Right lobe of liver (tissue), 4 donors: ENCODE measurements at regions not wholly inside any gene's neighbourhood (a gene's known extent, or its start where the extent isn't known, plus 50 kb on each side); places are given as distances from the start of the nearest gene placed in this dataset.

ENCODE experiments used
- POLR2A ChIP-seq: fragments of 450-650 bp; IDR thresholded peaks from one replicate; pipeline ENCODE4 v1.6.1; 2017; ENCODE audit warnings: antibody characterized with exemption, mild to moderate bottlenecking
- TF ChIP-seq, protein P1 (sequence below), 4 donors: fragments of 200-600 bp in 3 of 4; fragments of 450-650 bp in 1 of 4; IDR thresholded peaks; one replicate each; pipeline versions ENCODE4 v1.5.1 to v1.8.0; 2016 to 2022; ENCODE audit warnings: antibody characterized with exemption in 4 of 4, mild to moderate bottlenecking in 2 of 4
- donor health status: DM: no; HTN: no; CAD: no.
- donor health status: DM: no; HTN: no; CAD: no.
- donor health status: DM: no; HTN: yes; CAD: no.

DNA sequence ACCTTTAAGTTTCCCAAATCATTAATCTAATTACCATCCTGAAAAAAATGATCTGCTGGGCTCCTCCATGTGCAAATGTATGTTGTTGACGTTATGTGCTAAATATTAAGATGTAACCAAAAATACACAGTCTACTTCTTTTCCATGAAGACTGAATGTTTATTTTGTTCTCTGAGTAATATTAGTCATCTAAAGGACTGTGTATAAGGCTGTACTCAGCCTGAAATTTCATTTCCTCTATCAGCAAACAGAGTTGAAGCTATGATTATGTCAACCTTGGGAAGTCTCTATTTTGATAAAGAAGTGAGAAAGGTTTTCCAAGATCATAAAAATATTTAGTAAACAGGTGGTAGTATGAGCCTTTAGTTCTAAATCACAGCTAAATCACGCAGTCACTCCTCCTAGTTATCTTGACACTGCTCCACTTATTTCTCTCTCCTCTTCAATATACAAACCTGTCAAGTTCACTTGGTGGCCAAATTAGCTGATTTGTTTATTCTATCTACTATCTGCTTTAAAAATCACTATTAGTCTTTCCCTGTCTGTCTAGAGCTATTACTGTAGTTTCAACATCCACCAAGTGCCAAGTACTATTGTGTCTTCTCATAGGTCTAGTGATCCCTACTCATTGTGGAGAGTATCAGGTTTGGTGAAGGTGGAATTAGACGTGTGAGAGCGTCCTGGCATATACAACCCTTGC, 211.7 kb upstream of the STARD13 start:
- TF ChIP-seq, protein P1, sequence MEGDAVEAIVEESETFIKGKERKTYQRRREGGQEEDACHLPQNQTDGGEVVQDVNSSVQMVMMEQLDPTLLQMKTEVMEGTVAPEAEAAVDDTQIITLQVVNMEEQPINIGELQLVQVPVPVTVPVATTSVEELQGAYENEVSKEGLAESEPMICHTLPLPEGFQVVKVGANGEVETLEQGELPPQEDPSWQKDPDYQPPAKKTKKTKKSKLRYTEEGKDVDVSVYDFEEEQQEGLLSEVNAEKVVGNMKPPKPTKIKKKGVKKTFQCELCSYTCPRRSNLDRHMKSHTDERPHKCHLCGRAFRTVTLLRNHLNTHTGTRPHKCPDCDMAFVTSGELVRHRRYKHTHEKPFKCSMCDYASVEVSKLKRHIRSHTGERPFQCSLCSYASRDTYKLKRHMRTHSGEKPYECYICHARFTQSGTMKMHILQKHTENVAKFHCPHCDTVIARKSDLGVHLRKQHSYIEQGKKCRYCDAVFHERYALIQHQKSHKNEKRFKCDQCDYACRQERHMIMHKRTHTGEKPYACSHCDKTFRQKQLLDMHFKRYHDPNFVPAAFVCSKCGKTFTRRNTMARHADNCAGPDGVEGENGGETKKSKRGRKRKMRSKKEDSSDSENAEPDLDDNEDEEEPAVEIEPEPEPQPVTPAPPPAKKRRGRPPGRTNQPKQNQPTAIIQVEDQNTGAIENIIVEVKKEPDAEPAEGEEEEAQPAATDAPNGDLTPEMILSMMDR (IDR thresholded peaks at IDR 0.05) = no peak
- TF ChIP-seq POLR2A = no peak
